Stimulated activated CD4-positive, alpha-beta T cell treated with anti-CD3 and anti-CD28 coated beads, Interleukin-2, amount 100 ng/mL, for 24 hours (primary cell): ENCODE measurements at regions not wholly inside any gene's neighbourhood (a gene's known extent, or its start where the extent isn't known, plus 50 kb on each side); places are given as distances from the start of the nearest gene placed in this dataset.
A peak's percentile ranks its signal among the peaks of the same experiment; 100 is the strongest.

Experiments used
- DNase-seq, 2 donors: peaks; one replicate each; pipeline ENCODE4 v3.0.0-alpha.2; 2020

DNA sequence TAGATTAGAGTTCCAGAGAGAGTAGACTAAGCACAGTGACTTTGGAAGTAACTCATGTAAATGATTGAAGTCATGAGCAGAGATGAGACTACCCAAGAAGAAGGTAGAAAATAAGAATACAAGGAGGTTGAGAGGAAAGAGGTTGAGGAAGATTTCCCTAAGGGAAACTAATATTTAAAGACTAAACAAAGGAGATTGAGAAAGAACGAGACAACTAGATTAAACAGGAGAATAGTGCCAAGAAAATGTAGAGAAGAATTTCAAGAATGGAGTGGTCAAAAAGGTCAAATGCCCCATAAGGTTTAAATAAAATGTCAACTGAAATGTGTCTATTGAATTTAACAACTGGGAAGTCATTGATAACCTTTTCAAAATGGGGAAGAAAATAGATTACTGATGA is 59.0 kb downstream of the RPS29 start:
- DNase-seq = no peak

GRCh38 chr14:49526101-49526500 is 60.1 kb downstream of the RPS29 start:
- DNase-seq = no peak

- DNase-seq = no peak
Observed at GRCh38 chr14:49516286-49516685, 69.9 kb downstream of the RPS29 start.

- no peak for DNase-seq
Observed at GRCh38 chr14:49512571-49512970, 73.6 kb downstream of the RPS29 start.

- no peak for DNase-seq
Observed at GRCh38 chr14:49512147-49512551, 74.0 kb downstream of the RPS29 start.

GRCh38 chr14:49508124-49508523 is 78.1 kb downstream of the RPS29 start:
- DNase-seq = no peak

DNA sequence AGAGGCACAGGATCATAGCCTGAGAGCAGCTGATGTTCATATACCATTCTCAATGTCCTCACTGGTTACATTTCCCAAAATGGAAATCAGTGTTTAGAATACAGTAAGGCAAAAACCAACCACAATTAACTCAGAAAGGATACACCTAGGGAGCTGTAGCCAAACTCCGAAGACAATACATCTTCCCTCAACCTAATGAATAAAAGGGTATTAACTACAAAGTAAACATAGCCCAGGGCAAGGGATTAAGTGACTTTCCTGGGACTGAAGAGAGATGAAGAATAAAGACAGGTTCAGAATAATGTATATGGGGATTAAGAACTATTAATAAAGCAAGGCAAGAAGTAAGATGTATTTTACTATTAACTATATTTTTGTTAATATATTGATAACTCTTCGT is 79.5 kb downstream of the RPS29 start:
- no peak for DNase-seq

DNA sequence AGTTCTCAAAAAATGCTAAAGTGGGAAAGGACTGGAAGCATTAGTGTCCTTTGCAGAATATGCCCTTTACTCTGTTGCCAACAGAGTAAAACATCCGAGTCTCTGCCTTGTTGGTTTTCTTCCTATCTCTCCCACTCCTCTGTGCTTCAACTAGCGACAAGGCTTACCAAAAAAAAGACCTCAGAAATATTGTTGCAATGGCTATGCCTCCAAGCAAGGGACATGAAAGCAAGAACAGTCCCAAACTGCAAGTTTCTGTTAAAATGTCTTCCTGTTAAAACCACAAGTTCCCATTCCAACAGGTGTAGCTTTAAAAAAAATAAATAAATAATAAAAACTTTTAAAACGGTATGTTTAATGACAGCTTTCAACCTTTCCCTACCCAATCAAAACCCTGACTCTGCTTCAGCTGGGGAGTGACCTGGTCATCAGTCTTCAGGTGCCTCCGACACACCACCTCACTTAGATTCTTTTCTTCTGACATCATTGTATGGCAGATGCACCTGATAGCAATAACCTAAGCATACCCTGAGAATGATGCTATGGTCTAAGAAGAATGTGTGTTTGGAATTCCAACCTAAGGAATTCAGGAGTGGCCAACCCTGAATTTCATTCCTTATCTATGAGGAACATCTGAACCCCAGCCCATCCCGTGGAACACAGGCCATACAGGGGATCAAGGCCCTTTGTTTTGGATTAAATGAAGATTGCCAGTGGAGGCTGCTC is 81.0 kb downstream of the RPS29 start:
- no peak for DNase-seq

DNA sequence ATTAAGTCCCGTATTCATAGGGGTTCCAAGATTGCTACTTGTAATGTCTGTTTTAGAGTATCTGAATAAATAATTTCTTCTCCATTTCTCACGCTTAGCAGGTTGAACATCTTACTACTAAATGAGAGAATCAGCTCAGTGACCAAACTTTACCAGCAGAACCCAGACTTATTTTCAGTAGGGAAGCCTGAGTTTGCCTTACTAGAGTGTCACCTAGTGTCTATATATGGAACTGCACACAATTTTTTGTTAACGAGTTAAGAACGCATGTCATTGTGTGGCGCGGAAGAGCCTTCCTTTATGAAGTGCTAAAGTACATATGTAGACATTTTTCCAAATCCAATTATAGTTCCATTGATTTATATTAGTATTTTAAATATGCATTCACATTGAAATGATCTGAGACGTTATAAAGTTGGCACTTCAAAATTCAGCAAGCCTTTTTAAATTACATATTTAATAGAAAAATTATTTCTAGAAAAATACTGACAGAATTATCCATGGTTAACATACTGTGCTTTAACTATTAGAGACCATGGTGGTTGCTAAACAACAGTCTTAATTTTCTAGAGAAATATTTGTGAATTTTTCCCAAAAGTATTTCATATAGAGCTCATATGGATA is 88.3 kb downstream of the RPS29 start:
- peak in 1 of 2 donors; percentile 4 for DNase-seq

- DNase-seq = no peak
Observed at GRCh38 chr14:49497267-49497666, 88.9 kb downstream of the RPS29 start.

DNA sequence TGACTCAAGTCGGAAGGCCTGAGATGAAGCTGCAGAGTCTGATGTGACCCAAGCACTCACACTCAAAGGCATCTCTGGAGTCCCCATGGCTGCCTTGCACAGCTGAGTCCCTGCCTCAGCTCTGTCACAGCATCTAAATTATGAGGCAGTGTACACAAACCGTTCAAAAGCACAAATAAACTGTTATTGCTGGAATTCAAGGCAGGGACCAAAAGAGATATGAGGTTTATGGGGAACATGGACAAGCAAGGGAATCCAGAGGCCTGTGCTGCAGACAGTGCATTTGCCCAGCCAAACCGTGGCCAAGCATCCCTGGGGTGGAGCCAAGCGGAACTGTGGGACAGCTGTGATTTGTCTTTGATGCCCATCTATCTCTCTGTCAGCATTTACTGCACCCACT is 91.3 kb downstream of the RPS29 start:
- no peak for DNase-seq

GRCh38 chr14:49493557-49493956 is 92.6 kb downstream of the RPS29 start:
- DNase-seq = no peak

- DNase-seq = no peak
Observed at GRCh38 chr14:49492151-49492550, 94.0 kb downstream of the RPS29 start.

DNA sequence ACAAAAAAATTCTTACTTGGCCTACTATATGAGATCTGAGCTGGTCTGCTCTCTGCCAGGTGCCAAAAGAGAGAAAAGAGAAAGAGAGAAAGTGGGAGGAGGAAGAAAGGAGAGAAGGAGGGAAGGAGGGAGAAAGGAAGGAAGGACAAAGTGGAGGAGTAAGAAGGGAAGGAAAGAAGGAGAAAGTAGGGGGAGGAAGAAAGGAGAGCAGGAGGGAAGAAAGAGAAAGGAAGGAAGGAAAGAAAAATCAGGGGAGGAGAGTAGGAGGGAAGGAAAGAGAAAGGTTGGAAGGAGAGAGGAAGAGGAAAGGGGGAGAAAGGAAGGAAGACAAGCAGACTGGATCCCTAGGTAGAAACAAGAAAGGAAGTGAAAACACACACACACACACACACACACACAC is 96.8 kb downstream of the RPS29 start:
- DNase-seq = no peak

- no peak for DNase-seq
Observed at GRCh38 chr14:49487238-49487637, 98.9 kb downstream of the RPS29 start.

DNA sequence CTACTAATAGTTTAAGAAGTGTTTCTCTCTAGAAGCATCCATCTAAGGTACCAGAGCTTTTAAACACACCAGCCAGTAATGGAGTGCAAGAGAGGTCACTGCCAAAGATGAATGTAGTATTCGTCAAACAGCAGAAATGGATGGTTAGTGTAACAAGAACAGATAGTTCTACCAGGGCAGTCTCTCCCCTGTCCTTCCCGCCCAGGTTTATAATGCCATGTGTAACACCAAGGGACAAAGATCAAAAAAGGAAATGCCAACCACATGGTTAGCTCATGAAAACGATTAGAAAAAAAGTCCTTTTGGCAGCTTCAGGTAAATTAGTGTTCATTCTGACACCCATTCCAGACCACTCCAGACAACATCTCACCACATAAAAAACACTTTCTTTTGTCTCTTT is 100.9 kb downstream of the RPS29 start:
- DNase-seq = no peak

DNA sequence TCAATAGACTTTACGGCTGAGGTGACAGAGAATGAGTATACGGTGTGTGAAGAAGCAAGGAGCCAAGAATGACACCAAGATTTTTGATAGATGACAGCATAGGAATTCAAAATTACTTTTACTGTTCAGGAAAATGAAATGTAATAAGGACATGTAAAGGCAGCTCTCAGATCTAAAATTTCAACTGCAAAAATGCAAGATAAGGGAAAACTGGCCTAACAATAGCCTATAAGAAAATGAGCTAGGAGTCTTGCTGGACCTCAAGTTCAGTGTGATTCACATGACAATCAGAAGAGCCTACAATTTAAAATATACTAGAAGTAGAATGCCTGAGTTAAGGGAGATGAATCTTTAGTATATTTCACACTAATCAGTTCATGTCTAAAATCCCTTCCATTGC is 102.0 kb downstream of the RPS29 start:
- DNase-seq = no peak

DNA sequence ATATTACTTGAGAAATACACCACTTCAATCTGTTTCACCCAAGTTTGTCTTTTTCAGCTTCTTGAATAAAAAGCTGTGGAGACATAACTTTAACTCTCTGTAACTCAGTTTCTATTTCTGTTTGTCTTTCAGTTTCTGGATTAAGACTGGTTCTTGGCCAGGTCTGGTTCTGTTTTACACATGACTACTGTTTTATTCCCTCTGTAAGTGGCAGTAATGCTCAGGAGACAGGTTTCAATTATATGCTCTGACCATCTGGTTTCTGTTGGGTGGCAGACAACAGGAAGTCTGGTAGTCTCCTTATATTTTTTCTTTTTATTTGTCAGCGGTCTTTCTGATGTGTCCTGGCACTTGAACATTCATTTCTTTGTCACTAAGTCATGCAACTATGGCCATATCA is 102.9 kb downstream of the RPS29 start:
- DNase-seq = no peak

DNA sequence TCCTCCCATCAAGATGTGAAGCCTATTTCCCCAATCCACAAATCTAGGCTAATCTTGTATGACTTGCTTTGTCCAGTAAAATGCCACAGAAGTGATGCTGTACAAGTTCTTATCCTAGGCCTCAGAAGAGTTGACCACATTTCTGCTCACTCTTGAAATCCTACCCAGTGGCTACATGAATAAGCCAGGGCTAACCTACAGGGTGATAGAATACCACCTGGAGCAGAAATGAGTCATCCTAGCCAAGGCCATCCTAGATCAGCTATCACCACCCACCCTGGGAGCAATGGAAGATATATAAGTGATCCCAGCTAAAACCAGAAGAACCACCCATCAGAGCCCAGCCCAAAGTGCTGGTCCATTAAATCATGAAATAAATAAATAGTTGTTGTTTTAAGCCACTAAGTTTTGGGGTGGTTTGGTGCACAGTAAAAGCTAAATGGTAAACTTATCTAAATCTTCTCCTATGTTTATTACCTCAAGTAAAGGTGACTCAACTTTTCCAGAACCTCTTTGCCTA is 105.1 kb downstream of the RPS29 start:
- DNase-seq = no peak

- DNase-seq = no peak
Observed at GRCh38 chr14:49480053-49480760, 106.0 kb downstream of the RPS29 start.

- DNase-seq = no peak
Observed at GRCh38 chr14:49479432-49479831, 106.7 kb downstream of the RPS29 start.

- no peak for DNase-seq
Observed at GRCh38 chr14:49478784-49479183, 107.4 kb downstream of the RPS29 start.

DNA sequence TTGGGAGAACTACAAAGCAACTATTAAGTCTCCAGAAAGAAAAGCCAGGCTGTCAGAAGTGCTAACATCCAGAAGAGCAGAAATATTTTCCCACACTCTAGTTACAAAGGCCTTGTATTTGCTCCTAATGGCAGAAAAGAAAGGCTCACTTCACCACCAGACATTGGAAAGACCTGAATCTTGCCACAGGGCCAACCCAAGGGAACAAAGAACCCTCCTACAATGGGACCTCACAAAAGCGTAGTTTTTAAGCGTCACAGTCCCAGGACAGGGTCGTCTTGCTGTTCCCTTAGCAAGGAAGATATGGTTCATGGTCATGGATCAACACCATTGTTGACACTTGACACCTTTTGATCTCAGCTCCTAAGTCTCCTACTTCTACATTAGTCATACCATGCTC is 119.1 kb downstream of the RPS29 start:
- DNase-seq = no peak

DNA sequence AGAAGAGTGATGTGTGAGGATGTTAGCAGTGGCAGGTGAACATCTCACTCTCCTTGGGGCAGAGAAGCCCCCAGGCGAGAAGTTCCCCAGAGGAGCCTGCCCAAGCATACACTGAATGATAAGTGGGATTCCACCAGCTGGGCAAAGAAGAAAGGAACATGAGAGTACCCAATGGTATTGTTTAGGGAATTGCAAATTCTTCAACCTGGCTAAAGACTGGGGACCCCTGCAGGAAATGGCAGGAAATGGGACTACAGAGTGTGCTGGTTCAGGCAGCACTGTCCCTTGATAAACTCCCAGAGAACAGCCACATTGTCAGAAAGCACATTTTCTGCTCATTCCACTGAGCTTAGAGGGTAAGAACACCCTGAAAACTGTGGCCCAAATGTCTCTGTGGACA is 121.3 kb downstream of the RPS29 start:
- no peak for DNase-seq
